ENCODE measurements at regions not wholly inside any gene's neighbourhood (a gene's known extent, or its start where the extent isn't known, plus 50 kb on each side); places are given as distances from the start of the nearest gene placed in this dataset.

GRCh38 chr1:201764579-201764978, 64.4 kb upstream of the IPO9 start:
- H3K79me2 ChIP-seq, result no peaks in the 10 kb centered on the region
- TF ChIP-seq CTCF (IDR thresholded peaks at IDR 0.05), result no peak
- no peaks in the 10 kb centered on the region for H3K9me3 ChIP-seq (ENCODE audit: control insufficient read depth, low read length)
- no peaks in the 10 kb centered on the region for H3K27me3 ChIP-seq (ENCODE audit: control insufficient read depth, insufficient read depth, low read length)
- no peak overlapping the region for H3K4me2 ChIP-seq (ENCODE audit: low read length)
- H3K36me3 ChIP-seq (ENCODE audit: control insufficient read depth, insufficient read depth, low read length), result no peaks in the 10 kb centered on the region
- H3K4me3 ChIP-seq (ENCODE audit: low read depth, low read length), result no peak overlapping the region
- no peak overlapping the region for H3K27ac ChIP-seq
- H3K9ac ChIP-seq, result no peak overlapping the region
- peaks cover 3% of the 10 kb centered on the region for H3K4me1 ChIP-seq
- H2AFZ ChIP-seq, result no peak overlapping the region

GRCh38 chr1:201766131-201766866, 62.7 kb upstream of the IPO9 start:
- H3K4me1 ChIP-seq, result peaks cover 3% of the 10 kb centered on the region
- H3K36me3 ChIP-seq (ENCODE audit: control insufficient read depth, insufficient read depth, low read length), result no peaks in the 10 kb centered on the region
- H3K9me3 ChIP-seq (ENCODE audit: control insufficient read depth, low read length), result no peaks in the 10 kb centered on the region
- no peak overlapping the region for H3K4me3 ChIP-seq (ENCODE audit: low read depth, low read length)
- no peak overlapping the region for H3K4me2 ChIP-seq (ENCODE audit: low read length)
- no peak for TF ChIP-seq CTCF (IDR thresholded peaks at IDR 0.05)
- no peak overlapping the region for H2AFZ ChIP-seq
- H3K9ac ChIP-seq, result no peak overlapping the region
- H3K79me2 ChIP-seq, result no peaks in the 10 kb centered on the region
- no peaks in the 10 kb centered on the region for H3K27me3 ChIP-seq (ENCODE audit: control insufficient read depth, insufficient read depth, low read length)
- no peak overlapping the region for H3K27ac ChIP-seq

DNA sequence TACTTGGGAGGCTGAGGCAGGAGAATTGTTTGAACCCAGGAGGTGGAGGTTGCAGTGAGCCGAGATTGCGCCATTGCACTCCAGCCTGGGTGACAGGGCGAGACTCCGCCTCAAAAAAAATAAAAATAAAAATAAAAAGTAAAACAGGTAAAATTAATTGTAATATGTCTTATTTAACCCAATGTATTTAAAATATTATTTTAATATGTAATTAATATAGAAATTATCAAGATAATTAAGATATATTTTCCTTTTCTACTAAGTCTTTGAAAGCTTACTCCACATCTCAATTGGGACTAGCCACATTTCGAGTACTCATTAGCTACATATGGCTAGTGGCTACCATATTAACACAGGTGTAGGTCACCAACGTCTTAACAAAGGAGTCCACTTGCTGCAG, 61.6 kb upstream of the IPO9 start:
- Histone ChIP-seq H2AFZ (no peak overlapping the region), H3K4me2 (ENCODE audit: low read length) (no peak overlapping the region), H3K27ac (no peak overlapping the region), H3K9me3 (ENCODE audit: control insufficient read depth, low read length) (no peaks in the 10 kb centered on the region), H3K4me1 (peaks cover 3% of the 10 kb centered on the region), H3K4me3 (ENCODE audit: low read depth, low read length) (no peak overlapping the region), H3K9ac (no peak overlapping the region), H3K36me3 (ENCODE audit: control insufficient read depth, insufficient read depth, low read length) (no peaks in the 10 kb centered on the region), H3K79me2 (no peaks in the 10 kb centered on the region), H3K27me3 (ENCODE audit: control insufficient read depth, insufficient read depth, low read length) (no peaks in the 10 kb centered on the region)
- TF ChIP-seq CTCF (IDR thresholded peaks at IDR 0.05), result no peak

DNA sequence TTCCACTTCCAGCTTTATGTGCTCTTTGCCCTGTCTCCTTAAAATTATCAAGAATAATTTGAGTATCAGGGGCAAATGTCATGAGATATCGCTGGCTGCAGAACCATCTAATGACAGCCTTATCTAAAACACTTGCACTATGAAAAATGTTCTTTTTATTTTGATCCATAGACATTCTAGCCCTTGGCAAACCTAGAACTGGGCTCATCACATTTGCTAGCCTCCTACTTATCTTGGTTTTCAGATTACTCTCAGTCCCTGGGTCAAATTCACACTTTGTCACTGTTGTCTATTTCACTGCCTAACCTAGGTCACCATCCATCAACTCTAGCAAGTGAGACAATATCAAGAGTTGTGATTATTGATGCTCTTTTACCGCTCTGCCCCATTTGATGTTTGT, 59.9 kb upstream of the IPO9 start:
- Histone ChIP-seq H3K4me2 (ENCODE audit: low read length) (no peak overlapping the region), H3K4me1 (no peaks in the 10 kb centered on the region), H3K4me3 (ENCODE audit: low read depth, low read length) (no peak overlapping the region), H3K9me3 (ENCODE audit: control insufficient read depth, low read length) (no peaks in the 10 kb centered on the region), H3K27ac (no peak overlapping the region), H3K27me3 (ENCODE audit: control insufficient read depth, insufficient read depth, low read length) (no peaks in the 10 kb centered on the region), H3K79me2 (no peaks in the 10 kb centered on the region), H2AFZ (no peak overlapping the region), H3K36me3 (ENCODE audit: control insufficient read depth, insufficient read depth, low read length) (no peaks in the 10 kb centered on the region), H3K9ac (no peak overlapping the region)
- no peak for TF ChIP-seq CTCF (IDR thresholded peaks at IDR 0.05)

GRCh38 chr1:201769966-201770365, 59.0 kb upstream of the IPO9 start:
- no peak overlapping the region for H3K27ac ChIP-seq
- H3K4me1 ChIP-seq, result no peaks in the 10 kb centered on the region

More at GRCh38 chr1:201769966-201770365, 59.0 kb upstream of the IPO9 start:
- no peaks in the 10 kb centered on the region for H3K27me3 ChIP-seq (ENCODE audit: control insufficient read depth, insufficient read depth, low read length)
- no peak overlapping the region for H3K9ac ChIP-seq
- TF ChIP-seq CTCF (IDR thresholded peaks at IDR 0.05), result no peak
- H2AFZ ChIP-seq, result no peak overlapping the region
- H3K4me2 ChIP-seq (ENCODE audit: low read length), result no peak overlapping the region
- no peak overlapping the region for H3K4me3 ChIP-seq (ENCODE audit: low read depth, low read length)
- H3K36me3 ChIP-seq (ENCODE audit: control insufficient read depth, insufficient read depth, low read length), result no peaks in the 10 kb centered on the region
- no peaks in the 10 kb centered on the region for H3K9me3 ChIP-seq (ENCODE audit: control insufficient read depth, low read length)
- no peaks in the 10 kb centered on the region for H3K79me2 ChIP-seq
